H1 (cell line): ENCODE measurements at regions not wholly inside any gene's neighbourhood (a gene's known extent, or its start where the extent isn't known, plus 50 kb on each side); places are given as distances from the start of the nearest gene placed in this dataset.

Source experiments
- CTCF ChIA-PET: fragments of 300-600 bp; sonication (Branson Sonifier 250); formaldehyde crosslinking; loops from one replicate; lab custom pipeline; 2021; ENCODE audit not compliant: partially characterized antibody; lab: Charles Lee
- POLR2A ChIA-PET: fragments of 300-600 bp; sonication (Branson Sonifier 250); formaldehyde crosslinking; loops from one replicate; lab custom pipeline; 2021; ENCODE audit warnings: inconsistent platforms; ENCODE audit not compliant: partially characterized antibody; lab: Charles Lee
- DNase-seq, 2 experiments: peaks; one replicate each; pipeline versions ENCODE4 v3.0.0 to v3.0.0-alpha.2; 2010 to 2022; ENCODE audit warnings: low spot score in 2 of 2, low read depth in 1 of 2, mixed read lengths in 1 of 2
- FAIRE-seq: peaks from 2 replicates; lab custom pipeline; 2011; peaks lifted over from hg19 to GRCh38; lab: Jason Lieb, UNC
- H2AFZ ChIP-seq: 2 replicates; pipeline ENCODE4 v1.8.1; 2012; ENCODE audit warnings: low read length, inconsistent platforms
- H2AK5ac ChIP-seq: 2 replicates; pipeline ENCODE4 v1.6.1; 2013; ENCODE audit warnings: low read depth, low read length
- H2BK120ac ChIP-seq: replicated peaks from 2 replicates; pipeline ENCODE3; 2013; ENCODE audit warnings: low read depth, low read length, inconsistent platforms
- H2BK12ac ChIP-seq: 2 replicates; pipeline ENCODE4 v1.6.1; 2013; ENCODE audit warnings: low read depth, low read length
- H2BK15ac ChIP-seq: 2 replicates; pipeline ENCODE4 v1.6.1; 2013; ENCODE audit warnings: low read length
- H2BK20ac ChIP-seq: 2 replicates; pipeline ENCODE4 v1.6.1; 2013; ENCODE audit warnings: low read length
- H2BK5ac ChIP-seq: 2 replicates; pipeline ENCODE4 v1.6.1; 2013; ENCODE audit warnings: low read depth, low read length
- H3K14ac ChIP-seq: 2 replicates; pipeline ENCODE4 v1.6.1; 2013; ENCODE audit warnings: inconsistent platforms; ENCODE audit not compliant: insufficient read length
- H3K18ac ChIP-seq: 2 replicates; pipeline ENCODE4 v1.6.1; 2013; ENCODE audit warnings: low read length; ENCODE audit errors: extremely low read depth
- H3K23ac ChIP-seq: 2 replicates; pipeline ENCODE4 v1.6.1; 2013; ENCODE audit warnings: inconsistent platforms; ENCODE audit not compliant: insufficient read length
- H3K23me2 ChIP-seq: 2 replicates; pipeline ENCODE4 v1.6.1; 2013; ENCODE audit warnings: low read depth, low read length
- H3K27ac ChIP-seq: 2 replicates; pipeline ENCODE4 v1.6.1; 2011; ENCODE audit warnings: low read depth, low read length, inconsistent platforms
- H3K27me3 ChIP-seq, 4 experiments: replicated peaks in 1 of 4; 1 replicate in 1 of 4; 2 replicates in 3 of 4; pipeline versions ENCODE4 v1.6.1 to v1.8.1; 2011 to 2013; ENCODE audit warnings: low read length in 3 of 4, mild to moderate bottlenecking in 3 of 4, inconsistent platforms in 2 of 4, mixed read lengths in 2 of 4, moderate library complexity in 1 of 4; ENCODE audit not compliant: control insufficient read depth in 3 of 4, insufficient read depth in 3 of 4; ENCODE audit errors: extremely low read depth in 1 of 4
- H3K36me3 ChIP-seq, 4 experiments: 2 replicates each; pipeline versions ENCODE4 v1.6.1 to v1.8.1; 2011 to 2013; ENCODE audit warnings: mild to moderate bottlenecking in 4 of 4, low read length in 3 of 4, moderate library complexity in 2 of 4, control low read depth in 1 of 4, inconsistent platforms in 1 of 4; ENCODE audit not compliant: insufficient read depth in 4 of 4, control insufficient read depth in 2 of 4
- H3K4ac ChIP-seq: replicated peaks from 2 replicates; pipeline ENCODE3; 2013; ENCODE audit warnings: low read length, low read depth, mixed read lengths, inconsistent platforms; ENCODE audit not compliant: insufficient read length
- H3K4me1 ChIP-seq, 4 experiments: replicated peaks in 1 of 4; 1 replicate in 1 of 4; 2 replicates in 3 of 4; pipeline versions ENCODE4 v1.6.1 to v1.8.1; 2011 to 2013; ENCODE audit warnings: low read length in 3 of 4, inconsistent platforms in 2 of 4, mixed read lengths in 1 of 4; ENCODE audit not compliant: insufficient read depth in 4 of 4, control insufficient read depth in 3 of 4
- H3K4me2 ChIP-seq, 2 experiments: 2 replicates each; pipeline versions ENCODE4 v1.6.1 to v1.8.1; 2011 to 2013; ENCODE audit warnings: low read depth in 2 of 2, low read length in 2 of 2, control low read depth in 1 of 2, inconsistent platforms in 1 of 2, mild to moderate bottlenecking in 1 of 2; ENCODE audit not compliant: insufficient read depth in 1 of 2
- H3K4me3 ChIP-seq, 4 experiments: fragments of 200-600, 300-600 bp in 1 of 4; sonication (generic), shearing (Covaris generic), sonication (Bioruptor Twin) in 1 of 4; 2 replicates each; pipeline versions ENCODE4 v1.5.1 to v1.8.1; 2011 to 2016; ENCODE audit warnings: low read length in 4 of 4, low read depth in 3 of 4, control low read depth in 2 of 4, inconsistent platforms in 2 of 4, mild to moderate bottlenecking in 2 of 4, mixed read lengths in 1 of 4, moderate library complexity in 1 of 4; ENCODE audit not compliant: insufficient read depth in 2 of 4; ENCODE audit errors: extremely low read depth in 1 of 4
- H3K56ac ChIP-seq: replicated peaks from 2 replicates; pipeline ENCODE3; 2013; ENCODE audit warnings: low read depth, mild to moderate bottlenecking, mixed read lengths, low read length, inconsistent platforms; ENCODE audit not compliant: insufficient read length
- H3K79me1 ChIP-seq: 2 replicates; pipeline ENCODE4 v1.6.1; 2013; ENCODE audit warnings: low read depth, low read length, control low read depth
- H3K79me2 ChIP-seq, 2 experiments: 2 replicates each; pipeline versions ENCODE4 v1.6.1 to v1.8.1; 2012 to 2013; ENCODE audit warnings: low read length in 2 of 2, mild to moderate bottlenecking in 2 of 2, inconsistent platforms in 1 of 2; ENCODE audit not compliant: insufficient read depth in 2 of 2, control insufficient read depth in 1 of 2
- H3K9ac ChIP-seq, 4 experiments: replicated peaks in 1 of 4; 1 replicate in 1 of 4; 2 replicates in 3 of 4; pipeline versions ENCODE4 v1.6.1 to v1.8.1; 2011 to 2013; ENCODE audit warnings: low read depth in 3 of 4, low read length in 3 of 4, control low read depth in 2 of 4, mild to moderate bottlenecking in 2 of 4, moderate library complexity in 2 of 4, inconsistent platforms in 1 of 4; ENCODE audit errors: extremely low read depth in 1 of 4
- H3K9me3 ChIP-seq, 2 experiments: 2 replicates each; pipeline versions ENCODE4 v1.6.1 to v1.8.1; 2012 to 2013; ENCODE audit warnings: mild to moderate bottlenecking in 2 of 2, moderate library complexity in 2 of 2, control low read depth in 1 of 2, inconsistent platforms in 1 of 2, low read depth in 1 of 2, low read length in 1 of 2, mixed read lengths in 1 of 2; ENCODE audit not compliant: insufficient read depth in 2 of 2
- H4K20me1 ChIP-seq, 2 experiments: replicated peaks in 1 of 2; 2 replicates each; pipeline versions ENCODE3 to v1.8.1; 2011 to 2013; ENCODE audit warnings: inconsistent platforms in 2 of 2, low read length in 2 of 2, mild to moderate bottlenecking in 1 of 2; ENCODE audit not compliant: insufficient read depth in 2 of 2, control insufficient read depth in 1 of 2
- H4K5ac ChIP-seq: 2 replicates; pipeline ENCODE4 v1.6.1; 2013; ENCODE audit warnings: low read length, low read depth, mixed read lengths, inconsistent platforms; ENCODE audit not compliant: insufficient read length
- H4K8ac ChIP-seq: 2 replicates; pipeline ENCODE4 v1.8.0; 2013; ENCODE audit warnings: mild to moderate bottlenecking, moderate library complexity, low read length, inconsistent platforms; ENCODE audit not compliant: insufficient read depth; ENCODE audit errors: extremely low read depth
- H4K91ac ChIP-seq: replicated peaks from 2 replicates; pipeline ENCODE3; 2013; ENCODE audit warnings: low read length, mixed read lengths, inconsistent platforms; ENCODE audit not compliant: insufficient read length
- ATF3 ChIP-seq: IDR thresholded peaks from 2 replicates; pipeline ENCODE4 v1.6.1; 2011; ENCODE audit warnings: low read depth, mild to moderate bottlenecking, low read length; ENCODE audit not compliant: insufficient read depth
- BACH1 ChIP-seq: IDR thresholded peaks from 2 replicates; pipeline ENCODE4 v1.6.1; 2012; ENCODE audit warnings: low read length, improper control_type of control experiment
- CBX8 ChIP-seq: fragments of 300-800, 300-1000 bp; sonication (generic); IDR thresholded peaks from 2 replicates; pipeline ENCODE4 v1.7.1; 2016; ENCODE audit warnings: low read depth, low read length, borderline replicate concordance
- CHD1 ChIP-seq: IDR thresholded peaks from 2 replicates; pipeline ENCODE4 v1.6.1; 2012; ENCODE audit warnings: low read depth, low read length, improper control_type of control experiment
- EGR1 ChIP-seq: IDR thresholded peaks from 2 replicates; pipeline ENCODE4 v1.6.1; 2011; ENCODE audit warnings: low read depth, low read length, borderline replicate concordance
- JUN ChIP-seq: IDR thresholded peaks from 2 replicates; pipeline ENCODE4 v1.6.1; 2011; ENCODE audit warnings: low read depth, mild to moderate bottlenecking, improper control_type of control experiment, low read length
- KDM1A ChIP-seq: fragments of 200-600, 300-600 bp; sonication (generic); IDR thresholded peaks from 2 replicates; pipeline ENCODE4 v1.7.1; 2016; ENCODE audit warnings: mild to moderate bottlenecking, low read length, borderline replicate concordance
- KDM4A ChIP-seq: IDR thresholded peaks from one replicate; pipeline ENCODE4 v1.7.1; 2012; ENCODE audit warnings: low read depth, mild to moderate bottlenecking, moderate library complexity, low read length, inconsistent platforms; ENCODE audit not compliant: severe bottlenecking
- NRF1 ChIP-seq: IDR thresholded peaks from 2 replicates; pipeline ENCODE4 v1.6.1; 2011; ENCODE audit warnings: mild to moderate bottlenecking, low read depth, low read length, improper control_type of control experiment
- PHF8 ChIP-seq: fragments of 200-600 bp; sonication (generic); conservative IDR thresholded peaks from 2 replicates; pipeline ENCODE4 v1.7.1; 2012; ENCODE audit warnings: low read depth, mild to moderate bottlenecking, inconsistent platforms, low read length, moderate library complexity
- RNF2 ChIP-seq: fragments of 200-900, 300-1000 bp; sonication (generic); IDR thresholded peaks from 2 replicates; pipeline ENCODE4 v1.7.1; 2016; ENCODE audit warnings: borderline replicate concordance, low read depth, mild to moderate bottlenecking, antibody characterized with exemption, low read length; ENCODE audit not compliant: poor library complexity, severe bottlenecking; ENCODE audit errors: missing control alignments
- SIRT6 ChIP-seq: IDR thresholded peaks from one replicate; pipeline ENCODE4 v1.7.1; 2012; ENCODE audit warnings: low read length, inconsistent platforms
- SP2 ChIP-seq: IDR thresholded peaks from 2 replicates; pipeline ENCODE4 v1.6.1; 2012; ENCODE audit warnings: mild to moderate bottlenecking, low read length, inconsistent platforms
- SP4 ChIP-seq: IDR thresholded peaks from 2 replicates; pipeline ENCODE4 v1.6.1; 2012; ENCODE audit warnings: low read length, inconsistent platforms
- YY1 ChIP-seq: IDR thresholded peaks from 2 replicates; pipeline ENCODE4 v1.6.1; 2011; ENCODE audit warnings: low read depth, mild to moderate bottlenecking, low read length
- WGBS, 2 experiments: shearing (Covaris generic) in 1 of 2; methylation state at CpG; one replicate each; pipeline versions ENCODE4 v1.1.6 to v1.1.7; 2013 to 2015; ENCODE audit warnings: low lambda C conversion rate in 2 of 2, mixed read lengths in 2 of 2, inconsistent platforms in 1 of 2, low coverage in 1 of 2, missing lambda C conversion rate in 1 of 2; ENCODE audit not compliant: insufficient replicate concordance in 2 of 2, insufficient coverage in 1 of 2, insufficient read length in 1 of 2; ENCODE audit errors: extremely low coverage in 1 of 2, missing lambda C conversion rate in 1 of 2; 5-methylcytosine and 5-hydroxymethylcytosine counted together

- POLR2A ChIA-PET = no interaction called here
- no peak for FAIRE-seq
- H3K27ac ChIP-seq = no peak overlapping the region
- H2AFZ ChIP-seq = no peak overlapping the region
- no peak overlapping the region for H2AK5ac ChIP-seq
- H3K9ac ChIP-seq = no peak overlapping the region
- no peak overlapping the region for H3K18ac ChIP-seq
- H4K20me1 ChIP-seq = no peaks in the 10 kb centered on the region
- no peak overlapping the region for H3K56ac ChIP-seq
- no peak overlapping the region for H2BK12ac ChIP-seq
- H3K23me2 ChIP-seq = no peaks in the 10 kb centered on the region
- no peaks in the 10 kb centered on the region for H3K9me3 ChIP-seq
- DNase-seq = no peak
- WGBS, 2 experiments = 85% methylated on average over 2 of the region's 2 CpGs; no CpG with 5 or more reads in 1 of the 2 experiments
- no peak overlapping the region for H2BK15ac ChIP-seq
- H3K14ac ChIP-seq = no peak overlapping the region
- H2BK120ac ChIP-seq = no peak overlapping the region
- no peak overlapping the region for H3K23ac ChIP-seq
- H3K79me1 ChIP-seq = no peaks in the 10 kb centered on the region
- CTCF ChIA-PET = interaction anchor here (0.9 to 1.0 kb wide), 2 partner anchors 12 to 192 kb away, joined by 3 to 4 read pairs; no protein-coding TSS in a partner anchor
- no peak overlapping the region for H3K4ac ChIP-seq
- no peak overlapping the region for H3K4me2 ChIP-seq
- H2BK20ac ChIP-seq = no peak overlapping the region
- H3K79me2 ChIP-seq = no peaks in the 10 kb centered on the region
- H2BK5ac ChIP-seq = no peak overlapping the region
- H4K91ac ChIP-seq = no peak overlapping the region
- H3K27me3 ChIP-seq = no peaks in the 10 kb centered on the region
- H3K4me3 ChIP-seq = no peak overlapping the region
- no peak overlapping the region for H4K8ac ChIP-seq
- H4K5ac ChIP-seq = no peak overlapping the region
- H3K36me3 ChIP-seq = no peaks in the 10 kb centered on the region
- peaks cover 0 to 6% (median 1%) of the 10 kb centered on the region in 4 experiments; a peak in 3 of 7 replicates for H3K4me1 ChIP-seq
- TF ChIP-seq KDM1A (no peak), NRF1 (no peak), CBX8 (no peak), SP4 (no peak), BACH1 (no peak), JUN (no peak), CHD1 (no peak), PHF8 (no peak), RNF2 (no peak), YY1 (no peak), SIRT6 (no peak), SP2 (no peak), ATF3 (no peak), EGR1 (no peak), KDM4A (no peak)
Observed at GRCh38 chr14:34041220-34041619, 90.3 kb upstream of the EGLN3 start.
